RWPE2 (cell line): ENCODE measurements at regions not wholly inside any gene's neighbourhood (a gene's known extent, or its start where the extent isn't known, plus 50 kb on each side); places are given as distances from the start of the nearest gene placed in this dataset.

Experiments
- ATAC-seq: fragments of 200-7000 bp; cut with Tn5 transposase; 3 replicates; pipeline ENCODE4 v1.9.1; 2021; ENCODE audit warnings: low read depth
- DNase-seq: peaks from one replicate; pipeline ENCODE4 v3.0.0-alpha.2; 2020; ENCODE audit warnings: low spot score
- H3K27ac ChIP-seq: fragments of 450-650 bp; 2 replicates; pipeline ENCODE4 v1.5.1; 2017; ENCODE audit warnings: mild to moderate bottlenecking; ENCODE audit not compliant: poor library complexity, severe bottlenecking
- H3K27me3 ChIP-seq: fragments of 250-450 bp; sonication (Bioruptor Pico); 2 replicates; pipeline ENCODE4 v1.5.1; 2021; ENCODE audit warnings: mild to moderate bottlenecking, moderate library complexity; ENCODE audit not compliant: insufficient read depth, poor library complexity, severe bottlenecking
- H3K36me3 ChIP-seq: fragments of 250-450 bp; sonication (Bioruptor Pico); 2 replicates; pipeline ENCODE4 v1.5.1; 2020; ENCODE audit warnings: low read depth, mild to moderate bottlenecking, moderate library complexity
- H3K4me1 ChIP-seq: fragments of 250-450 bp; sonication (Bioruptor Pico); 2 replicates; pipeline ENCODE4 v1.5.1; 2021; ENCODE audit warnings: mild to moderate bottlenecking, moderate library complexity; ENCODE audit not compliant: insufficient read depth, poor library complexity, severe bottlenecking
- H3K4me3 ChIP-seq: fragments of 250-450 bp; sonication (Bioruptor Pico); 2 replicates; pipeline ENCODE4 v1.5.1; 2021; ENCODE audit warnings: mild to moderate bottlenecking, moderate library complexity; ENCODE audit not compliant: severe bottlenecking
- H3K9me3 ChIP-seq: fragments of 250-450 bp; sonication (Bioruptor Pico); 2 replicates; pipeline ENCODE4 v1.5.1; 2021; ENCODE audit warnings: mild to moderate bottlenecking, moderate library complexity; ENCODE audit not compliant: severe bottlenecking
- TF ChIP-seq, protein P1 (sequence below): fragments of 450-650 bp; IDR thresholded peaks from one replicate; pipeline ENCODE4 v1.5.1; 2017; ENCODE audit warnings: mild to moderate bottlenecking, moderate library complexity; ENCODE audit not compliant: poor library complexity, severe bottlenecking

DNA sequence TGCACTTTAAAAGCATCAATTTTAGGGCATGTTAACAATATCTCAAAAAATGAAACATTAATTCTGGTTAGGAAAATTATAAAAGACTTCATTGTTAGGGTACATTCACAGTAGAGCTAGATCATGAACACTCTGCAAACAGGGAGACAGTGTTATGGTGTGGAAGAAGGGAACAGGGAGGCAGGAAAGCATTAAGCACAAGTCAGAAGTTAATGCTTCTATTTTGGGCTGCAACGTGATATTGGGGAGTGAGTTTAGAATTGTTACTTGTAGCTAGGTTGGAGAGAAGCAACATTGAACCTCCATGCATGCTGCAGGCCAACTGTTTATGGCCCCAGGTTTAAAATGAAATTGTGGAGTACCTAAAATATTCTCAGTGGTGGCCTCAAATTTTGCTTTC, 278.1 kb upstream of the NMUR2 start:
- DNase-seq (no peak), ATAC-seq (no peak)
- Histone ChIP-seq H3K4me1 (peaks cover 2% of the 10 kb centered on the region), H3K36me3 (no peaks in the 10 kb centered on the region), H3K27ac (no peak overlapping the region), H3K27me3 (no peaks in the 10 kb centered on the region), H3K9me3 (no peaks in the 10 kb centered on the region), H3K4me3 (no peak overlapping the region)
- TF ChIP-seq, protein P1, sequence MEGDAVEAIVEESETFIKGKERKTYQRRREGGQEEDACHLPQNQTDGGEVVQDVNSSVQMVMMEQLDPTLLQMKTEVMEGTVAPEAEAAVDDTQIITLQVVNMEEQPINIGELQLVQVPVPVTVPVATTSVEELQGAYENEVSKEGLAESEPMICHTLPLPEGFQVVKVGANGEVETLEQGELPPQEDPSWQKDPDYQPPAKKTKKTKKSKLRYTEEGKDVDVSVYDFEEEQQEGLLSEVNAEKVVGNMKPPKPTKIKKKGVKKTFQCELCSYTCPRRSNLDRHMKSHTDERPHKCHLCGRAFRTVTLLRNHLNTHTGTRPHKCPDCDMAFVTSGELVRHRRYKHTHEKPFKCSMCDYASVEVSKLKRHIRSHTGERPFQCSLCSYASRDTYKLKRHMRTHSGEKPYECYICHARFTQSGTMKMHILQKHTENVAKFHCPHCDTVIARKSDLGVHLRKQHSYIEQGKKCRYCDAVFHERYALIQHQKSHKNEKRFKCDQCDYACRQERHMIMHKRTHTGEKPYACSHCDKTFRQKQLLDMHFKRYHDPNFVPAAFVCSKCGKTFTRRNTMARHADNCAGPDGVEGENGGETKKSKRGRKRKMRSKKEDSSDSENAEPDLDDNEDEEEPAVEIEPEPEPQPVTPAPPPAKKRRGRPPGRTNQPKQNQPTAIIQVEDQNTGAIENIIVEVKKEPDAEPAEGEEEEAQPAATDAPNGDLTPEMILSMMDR = no peak

DNA sequence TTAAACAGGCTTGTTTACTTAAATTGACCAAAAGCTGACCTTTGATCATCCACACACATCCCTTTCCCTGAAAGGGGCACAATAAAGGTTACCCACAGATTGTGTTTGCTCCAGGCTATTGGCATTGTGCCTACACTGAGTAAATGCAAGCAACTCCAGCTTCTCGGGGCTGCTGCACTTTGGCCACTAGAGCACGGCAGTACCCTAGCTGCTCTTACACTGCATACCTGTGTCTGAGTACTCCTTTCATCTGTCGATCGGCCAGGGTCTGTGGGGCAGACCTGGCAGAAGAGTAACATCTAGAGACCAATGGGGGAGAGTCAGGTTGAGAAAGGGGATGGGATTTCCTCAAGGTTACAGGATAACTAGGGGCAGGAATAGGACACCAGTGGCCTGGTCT, 281.9 kb upstream of the NMUR2 start:
- Histone ChIP-seq H3K4me3 (no peak overlapping the region), H3K4me1 (peaks cover 18% of the 10 kb centered on the region), H3K36me3 (no peaks in the 10 kb centered on the region), H3K9me3 (no peaks in the 10 kb centered on the region), H3K27me3 (no peaks in the 10 kb centered on the region), H3K27ac (no peak overlapping the region)
- ATAC-seq (no peak), DNase-seq (no peak)
- TF ChIP-seq, protein P1 = no peak

DNA sequence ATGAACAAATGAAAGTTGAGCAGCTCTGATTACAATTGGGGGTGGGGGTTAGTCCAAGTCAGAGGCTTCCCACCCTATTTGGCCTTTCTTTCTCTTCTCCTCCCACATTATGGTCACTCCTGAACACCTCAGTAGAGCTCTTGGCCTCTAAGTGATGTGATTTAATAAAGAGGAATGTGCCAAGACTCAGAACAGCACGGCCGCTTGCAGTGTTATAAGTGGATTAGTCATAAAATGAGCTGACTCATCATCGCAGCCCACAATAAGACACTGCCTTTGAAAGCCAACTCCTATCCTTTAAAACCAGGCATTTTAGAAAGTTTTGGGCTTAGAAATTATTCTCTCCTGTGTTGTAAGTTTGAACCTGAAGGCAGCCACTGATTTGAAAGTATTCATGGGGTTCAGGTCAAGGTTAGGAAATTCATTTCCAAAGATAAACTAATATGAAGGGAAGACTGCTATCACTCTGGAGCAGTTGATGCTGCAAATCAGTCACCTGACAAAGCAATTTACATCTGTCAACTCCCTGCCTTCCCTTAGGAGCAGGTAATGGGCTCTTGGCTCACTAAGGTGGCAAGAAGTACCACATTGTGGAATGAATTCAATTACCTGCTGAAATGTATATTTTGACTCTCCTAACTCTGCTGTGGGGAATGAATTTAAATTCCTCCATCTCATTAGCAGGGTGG, 283.6 kb upstream of the NMUR2 start:
- Histone ChIP-seq H3K36me3 (no peaks in the 10 kb centered on the region), H3K4me3 (no peak overlapping the region), H3K27me3 (no peaks in the 10 kb centered on the region), H3K4me1 (peaks cover 18% of the 10 kb centered on the region), H3K9me3 (no peaks in the 10 kb centered on the region), H3K27ac (peak overlapping the region; percentile 43)
- ATAC-seq = peak; percentile 99
- DNase-seq = peak; percentile 79
- TF ChIP-seq, protein P1 = no peak

DNA sequence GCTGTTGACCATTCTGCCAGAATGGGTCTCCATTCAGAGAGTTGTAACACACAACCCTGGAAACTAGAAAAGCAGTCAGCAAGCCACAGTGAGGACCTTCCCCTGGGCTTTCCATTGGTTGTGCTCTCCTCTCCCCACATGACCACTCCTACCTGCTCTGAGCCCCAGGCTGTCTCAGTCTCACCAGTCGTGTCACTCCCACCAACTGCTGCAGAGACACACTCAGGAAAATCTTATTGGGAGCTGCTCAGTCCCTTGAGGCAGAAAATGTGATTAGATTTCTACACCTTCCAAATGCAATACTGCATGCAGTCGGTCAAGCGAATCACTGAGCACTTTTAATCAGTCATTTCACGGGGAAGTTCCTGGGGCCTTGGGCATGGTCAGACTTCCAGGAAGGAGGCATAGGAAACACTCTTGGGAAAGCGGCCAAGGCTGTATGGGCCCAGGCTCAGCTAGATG, 284.2 kb upstream of the NMUR2 start:
- Histone ChIP-seq H3K36me3 (no peaks in the 10 kb centered on the region), H3K4me1 (peaks cover 18% of the 10 kb centered on the region), H3K9me3 (no peaks in the 10 kb centered on the region), H3K27ac (peak overlapping the region; percentile 43), H3K4me3 (no peak overlapping the region), H3K27me3 (no peaks in the 10 kb centered on the region)
- TF ChIP-seq, protein P1 = no peak
- DNase-seq (no peak), ATAC-seq (no peak)

DNA sequence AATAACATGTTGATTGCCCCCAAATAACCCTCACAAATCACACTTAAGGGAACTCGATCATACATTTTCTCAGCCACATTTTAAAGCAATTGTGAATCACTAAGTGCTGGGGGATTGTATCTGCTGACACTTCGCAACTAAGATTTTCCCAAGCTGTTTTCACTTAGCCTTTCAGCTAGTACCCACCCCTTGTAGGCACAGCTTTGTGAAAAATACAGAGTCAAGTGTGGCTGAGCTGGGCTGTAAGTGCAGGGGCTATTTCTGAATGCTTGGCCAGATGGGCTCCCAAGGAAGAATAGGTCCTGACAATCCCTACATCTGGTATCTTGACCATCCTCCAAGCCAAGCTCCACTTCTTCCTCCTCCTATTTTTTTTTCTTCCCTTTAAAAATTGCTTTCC, 289.2 kb upstream of the NMUR2 start:
- Histone ChIP-seq H3K4me3 (no peak overlapping the region), H3K36me3 (no peaks in the 10 kb centered on the region), H3K9me3 (no peaks in the 10 kb centered on the region), H3K27ac (no peak overlapping the region), H3K27me3 (no peaks in the 10 kb centered on the region), H3K4me1 (peaks cover 6% of the 10 kb centered on the region)
- TF ChIP-seq, protein P1 = no peak
- DNase-seq (no peak), ATAC-seq (no peak)
